ENCODE measurements at regions not wholly inside any gene's neighbourhood (a gene's known extent, or its start where the extent isn't known, plus 50 kb on each side); places are given as distances from the start of the nearest gene placed in this dataset.

DNA sequence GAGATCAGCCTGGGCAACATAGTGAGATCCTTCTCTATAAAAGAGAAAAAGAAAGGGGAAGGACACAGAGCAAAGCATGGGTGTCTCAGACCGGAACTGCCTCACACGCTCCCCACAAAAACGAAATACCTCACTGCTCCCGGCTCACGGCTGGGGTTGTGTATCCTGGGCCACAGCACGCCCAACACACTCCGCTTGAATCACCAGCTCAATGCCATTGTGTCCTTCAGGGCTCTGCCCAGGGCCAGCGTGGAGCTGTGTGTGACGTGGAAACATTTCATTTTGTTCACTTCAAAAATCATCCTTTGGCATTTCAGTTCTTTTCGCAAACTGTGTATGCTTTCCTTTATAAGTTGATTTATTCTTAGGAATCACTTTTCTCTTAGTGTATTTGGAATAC is 279.5 kb downstream of the IRX1 start:
- no peak overlapping the region for H3K27ac ChIP-seq (ENCODE audit: low read length)
- H3K9me3 ChIP-seq (ENCODE audit: control insufficient read depth, insufficient read depth, low read length) = no peaks in the 10 kb centered on the region; the same call in 1 of the 2 replicates
- H3K4me1 ChIP-seq (ENCODE audit: control insufficient read depth, insufficient read depth, low read length) = peaks cover 2% of the 10 kb centered on the region; the same call in 1 of the 2 replicates
- H3K27me3 ChIP-seq (ENCODE audit: control insufficient read depth, insufficient read depth, low read length) = no peaks in the 10 kb centered on the region
- no CpG with 5 or more reads among the region's 10 CpGs for WGBS (ENCODE audit: insufficient coverage, insufficient read length)
- H3K4me3 ChIP-seq (ENCODE audit: low read length) = no peak overlapping the region
- no peak for DNase-seq (ENCODE audit: low read depth, low spot score)
- H3K36me3 ChIP-seq (ENCODE audit: control insufficient read depth, insufficient read depth, low read length) = no peaks in the 10 kb centered on the region

DNA sequence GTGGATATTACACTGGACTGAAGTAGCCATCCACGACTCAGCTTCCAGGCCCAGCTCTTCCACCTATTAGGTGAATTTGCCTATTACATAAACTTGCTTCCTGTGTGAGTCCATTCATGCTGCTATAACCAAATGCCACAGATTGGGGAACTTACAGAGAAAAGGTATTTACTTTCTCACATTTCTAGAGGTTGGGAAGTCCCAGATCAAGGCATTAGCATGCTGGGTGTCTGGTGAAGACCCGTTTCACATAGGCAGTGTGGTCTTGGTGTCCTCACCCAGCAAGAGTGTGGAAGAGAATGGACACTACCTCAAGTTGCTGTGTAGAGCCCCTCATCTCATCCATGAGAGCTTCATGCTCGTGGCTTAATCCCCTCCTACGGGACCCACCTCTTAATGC is 282.6 kb downstream of the IRX1 start:
- H3K27ac ChIP-seq (ENCODE audit: low read length) = no peak overlapping the region
- H3K4me1 ChIP-seq (ENCODE audit: control insufficient read depth, insufficient read depth, low read length) = no peaks in the 10 kb centered on the region
- no peak for DNase-seq (ENCODE audit: low read depth, low spot score)
- H3K9me3 ChIP-seq (ENCODE audit: control insufficient read depth, insufficient read depth, low read length) = no peaks in the 10 kb centered on the region
- WGBS (ENCODE audit: insufficient coverage, insufficient read length) = no CpG with 5 or more reads among the region's 4 CpGs
- H3K4me3 ChIP-seq (ENCODE audit: low read length) = no peak overlapping the region
- H3K36me3 ChIP-seq (ENCODE audit: control insufficient read depth, insufficient read depth, low read length) = no peaks in the 10 kb centered on the region
- H3K27me3 ChIP-seq (ENCODE audit: control insufficient read depth, insufficient read depth, low read length) = no peaks in the 10 kb centered on the region

DNA sequence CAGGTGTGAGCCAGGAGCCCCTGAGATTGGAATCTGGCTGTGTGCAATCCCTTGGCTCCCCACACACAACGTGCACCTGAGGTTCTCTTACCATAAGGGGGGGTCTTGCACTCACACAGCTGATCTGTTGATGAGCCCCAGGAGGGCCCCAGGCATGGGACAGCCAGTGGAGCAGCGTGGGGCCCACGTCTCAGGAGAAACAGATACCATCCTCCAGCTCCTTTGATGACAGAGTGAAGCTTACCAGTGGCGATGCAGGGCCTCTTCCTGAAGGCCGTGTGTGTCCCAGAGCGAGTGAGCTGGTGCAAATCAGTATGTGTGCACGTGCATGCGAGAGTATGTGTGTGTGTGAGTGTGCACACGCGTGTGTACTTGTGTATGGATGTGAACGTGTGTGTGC is 287.4 kb downstream of the IRX1 start:
- H3K27me3 ChIP-seq (ENCODE audit: control insufficient read depth, insufficient read depth, low read length) = no peaks in the 10 kb centered on the region
- no peak for DNase-seq (ENCODE audit: low read depth, low spot score)
- H3K27ac ChIP-seq (ENCODE audit: low read length) = no peak overlapping the region
- no peaks in the 10 kb centered on the region for H3K9me3 ChIP-seq (ENCODE audit: control insufficient read depth, insufficient read depth, low read length)
- H3K4me3 ChIP-seq (ENCODE audit: low read length) = no peak overlapping the region
- H3K4me1 ChIP-seq (ENCODE audit: control insufficient read depth, insufficient read depth, low read length) = no peaks in the 10 kb centered on the region
- WGBS (ENCODE audit: insufficient coverage, insufficient read length) = 100% methylated on average over 1 of the region's 11 CpGs
- H3K36me3 ChIP-seq (ENCODE audit: control insufficient read depth, insufficient read depth, low read length) = no peaks in the 10 kb centered on the region

DNA sequence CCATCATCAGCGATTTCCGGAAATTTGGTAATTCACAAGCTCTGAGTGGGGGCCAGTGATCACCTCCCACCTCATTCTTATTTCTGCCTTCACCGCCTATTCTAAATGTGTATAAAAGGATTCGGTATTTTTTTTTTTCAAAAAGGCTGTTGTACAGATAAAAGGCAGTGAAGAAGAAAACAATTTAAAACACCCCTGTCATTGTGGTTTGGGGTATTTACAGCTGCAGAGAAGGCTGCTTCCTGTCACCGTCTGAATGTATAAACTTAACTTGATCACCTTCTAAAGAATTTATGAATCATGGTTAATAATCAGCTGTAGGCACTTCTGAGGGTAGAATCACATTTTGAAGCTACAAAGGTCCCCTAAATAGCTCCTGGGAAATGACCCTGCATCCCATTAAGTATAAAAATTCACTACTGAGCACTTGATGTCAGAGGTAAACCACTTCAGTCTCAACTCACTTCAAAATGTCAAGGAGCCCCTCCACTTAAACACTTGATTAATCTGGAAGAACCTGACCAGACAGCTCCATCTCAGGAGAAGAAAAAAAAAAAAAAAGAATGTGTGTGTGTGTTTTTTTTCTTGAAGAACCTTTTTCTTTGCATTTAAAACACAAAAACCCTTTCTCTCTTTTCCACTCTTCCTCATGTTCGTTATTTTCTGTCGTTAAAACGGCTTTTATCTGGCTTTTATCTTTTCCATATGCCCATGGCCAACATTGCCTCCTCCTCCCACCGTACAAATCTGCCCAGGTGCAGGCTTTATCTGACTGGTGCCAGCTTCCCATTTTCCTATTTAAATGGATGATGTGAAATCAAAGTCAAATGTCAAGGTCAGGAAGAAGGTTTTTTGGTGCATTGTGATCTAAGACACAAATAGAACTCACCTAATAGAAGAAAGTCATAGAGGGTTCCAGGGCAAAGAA is 291.2 kb downstream of the IRX1 start:
- Histone ChIP-seq H3K27me3 (ENCODE audit: control insufficient read depth, insufficient read depth, low read length) (no peaks in the 10 kb centered on the region), H3K4me3 (ENCODE audit: low read length) (no peak overlapping the region), H3K4me1 (ENCODE audit: control insufficient read depth, insufficient read depth, low read length) (no peaks in the 10 kb centered on the region), H3K27ac (ENCODE audit: low read length) (no peak overlapping the region), H3K9me3 (ENCODE audit: control insufficient read depth, insufficient read depth, low read length) (no peaks in the 10 kb centered on the region), H3K36me3 (ENCODE audit: control insufficient read depth, insufficient read depth, low read length) (no peaks in the 10 kb centered on the region)
- DNase-seq (ENCODE audit: low read depth, low spot score) = no peak
- whole genome bisulfite sequencing (ENCODE audit: insufficient coverage, insufficient read length) = no CpG with 5 or more reads among the region's 9 CpGs

DNA sequence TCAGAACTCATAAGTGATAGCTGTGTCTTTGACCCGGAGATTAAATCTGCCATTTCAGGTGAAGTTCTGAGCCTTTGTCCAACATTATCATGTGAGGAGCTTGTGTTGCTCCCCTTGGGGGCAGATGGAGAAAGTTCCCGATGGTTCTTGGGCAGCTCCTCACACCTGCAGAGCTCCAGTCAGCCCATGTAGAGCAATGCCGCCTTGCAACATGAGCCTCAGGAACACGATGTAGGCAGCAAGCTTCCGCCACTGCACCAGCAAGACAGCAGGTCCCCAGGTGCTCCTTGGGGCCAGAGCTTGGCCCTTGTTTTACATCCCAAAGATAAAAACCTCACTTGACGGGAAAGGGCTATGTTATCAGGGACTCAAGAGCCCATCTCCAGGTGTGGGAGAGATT is 292.7 kb downstream of the IRX1 start:
- Histone ChIP-seq H3K27ac (ENCODE audit: low read length) (no peak overlapping the region), H3K36me3 (ENCODE audit: control insufficient read depth, insufficient read depth, low read length) (no peaks in the 10 kb centered on the region; the same call in 1 of the 2 replicates), H3K4me1 (ENCODE audit: control insufficient read depth, insufficient read depth, low read length) (no peaks in the 10 kb centered on the region), H3K4me3 (ENCODE audit: low read length) (no peak overlapping the region), H3K9me3 (ENCODE audit: control insufficient read depth, insufficient read depth, low read length) (no peaks in the 10 kb centered on the region), H3K27me3 (ENCODE audit: control insufficient read depth, insufficient read depth, low read length) (no peaks in the 10 kb centered on the region)
- no peak for DNase-seq (ENCODE audit: low read depth, low spot score)
- WGBS (ENCODE audit: insufficient coverage, insufficient read length) = no CpG with 5 or more reads among the region's 6 CpGs

DNA sequence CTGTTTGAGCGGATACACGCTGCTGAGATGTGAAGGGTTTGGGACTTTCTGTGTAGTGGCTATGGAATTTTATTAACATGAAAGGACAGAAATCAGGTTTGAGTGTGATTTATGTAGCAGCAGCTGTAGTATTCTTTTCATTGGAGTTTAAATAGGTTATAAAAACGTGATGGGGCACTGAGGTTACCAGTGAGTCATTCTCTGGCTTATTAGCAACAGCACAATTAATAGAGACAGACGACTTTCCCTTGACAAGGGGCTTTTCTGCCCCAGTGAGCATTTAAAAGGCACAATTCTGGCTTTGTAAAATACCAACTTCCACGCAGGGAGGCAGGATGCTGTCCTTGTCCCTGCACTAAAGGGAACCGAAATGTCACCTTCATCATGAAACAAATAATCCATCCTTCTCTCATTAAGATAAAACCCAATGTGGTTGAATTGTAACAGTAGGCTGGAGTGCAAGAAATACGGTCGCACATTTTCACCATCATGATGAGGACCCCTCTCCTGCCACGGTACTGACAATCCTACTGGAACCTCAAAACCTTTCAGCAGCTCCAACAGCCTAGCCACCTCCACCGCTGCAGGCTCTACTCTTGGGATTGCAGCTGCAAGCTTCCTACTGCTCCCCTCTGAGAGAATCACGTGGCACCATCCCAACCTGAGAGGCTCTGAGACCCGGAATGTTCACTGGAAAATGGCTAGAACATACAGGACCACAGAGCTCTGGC is 293.9 kb downstream of the IRX1 start:
- Histone ChIP-seq H3K36me3 (ENCODE audit: control insufficient read depth, insufficient read depth, low read length) (no peaks in the 10 kb centered on the region; the same call in 1 of the 2 replicates), H3K27me3 (ENCODE audit: control insufficient read depth, insufficient read depth, low read length) (no peaks in the 10 kb centered on the region), H3K4me1 (ENCODE audit: control insufficient read depth, insufficient read depth, low read length) (no peaks in the 10 kb centered on the region), H3K4me3 (ENCODE audit: low read length) (no peak overlapping the region), H3K27ac (ENCODE audit: low read length) (no peak overlapping the region), H3K9me3 (ENCODE audit: control insufficient read depth, insufficient read depth, low read length) (no peaks in the 10 kb centered on the region)
- WGBS (ENCODE audit: insufficient coverage, insufficient read length) = no CpG with 5 or more reads among the region's 12 CpGs
- DNase-seq (ENCODE audit: low read depth, low spot score) = no peak

DNA sequence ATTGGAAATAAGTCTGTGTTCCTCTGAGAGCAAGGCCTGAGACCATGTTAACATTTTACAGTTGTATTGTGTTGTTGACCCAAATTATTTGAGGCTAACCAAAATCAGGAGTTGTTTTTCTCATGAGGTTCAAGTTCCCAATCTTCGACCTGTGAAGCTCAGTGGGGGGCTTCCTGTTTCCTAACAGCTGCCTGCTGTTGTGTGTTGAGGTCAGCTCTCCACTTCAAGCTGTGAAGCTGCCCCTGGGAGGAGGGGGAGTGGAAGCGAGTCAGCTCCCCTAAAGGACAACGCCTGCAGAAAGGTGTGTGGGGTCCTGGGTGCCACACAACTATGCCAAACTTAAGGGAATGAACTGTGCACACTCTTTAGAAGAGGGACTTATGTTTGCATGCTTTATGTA is 295.5 kb downstream of the IRX1 start:
- Histone ChIP-seq H3K9me3 (ENCODE audit: control insufficient read depth, insufficient read depth, low read length) (no peaks in the 10 kb centered on the region), H3K36me3 (ENCODE audit: control insufficient read depth, insufficient read depth, low read length) (no peaks in the 10 kb centered on the region; the same call in 1 of the 2 replicates), H3K27me3 (ENCODE audit: control insufficient read depth, insufficient read depth, low read length) (no peaks in the 10 kb centered on the region), H3K4me1 (ENCODE audit: control insufficient read depth, insufficient read depth, low read length) (no peaks in the 10 kb centered on the region), H3K27ac (ENCODE audit: low read length) (no peak overlapping the region), H3K4me3 (ENCODE audit: low read length) (no peak overlapping the region)
- DNase-seq (ENCODE audit: low read depth, low spot score) = peak; percentile 7
- no CpG with 5 or more reads among the region's 3 CpGs for WGBS (ENCODE audit: insufficient coverage, insufficient read length)

DNA sequence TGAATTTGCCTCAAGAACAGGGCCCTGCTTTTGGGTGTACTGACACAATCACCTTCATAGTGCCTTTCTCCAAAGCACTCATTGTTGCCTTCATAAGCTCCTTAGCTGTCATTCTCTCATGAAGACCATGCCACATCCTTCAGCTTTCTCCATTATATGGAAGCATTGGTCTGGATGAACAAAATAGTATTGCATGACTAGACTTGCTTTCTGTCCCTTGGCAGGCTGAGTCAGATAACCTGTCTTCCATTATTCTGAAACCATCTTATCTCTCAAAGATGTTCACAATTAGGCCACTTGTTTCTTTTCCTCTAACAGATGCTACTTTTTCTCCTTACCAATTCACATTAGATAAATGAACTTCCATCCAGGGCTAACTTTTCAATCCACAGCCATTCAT is 297.9 kb downstream of the IRX1 start:
- Histone ChIP-seq H3K4me3 (ENCODE audit: low read length) (no peak overlapping the region), H3K9me3 (ENCODE audit: control insufficient read depth, insufficient read depth, low read length) (no peaks in the 10 kb centered on the region), H3K4me1 (ENCODE audit: control insufficient read depth, insufficient read depth, low read length) (no peaks in the 10 kb centered on the region), H3K27me3 (ENCODE audit: control insufficient read depth, insufficient read depth, low read length) (no peaks in the 10 kb centered on the region), H3K36me3 (ENCODE audit: control insufficient read depth, insufficient read depth, low read length) (no peaks in the 10 kb centered on the region; the same call in 1 of the 2 replicates), H3K27ac (ENCODE audit: low read length) (no peak overlapping the region)
- DNase-seq (ENCODE audit: low read depth, low spot score) = no peak

DNA sequence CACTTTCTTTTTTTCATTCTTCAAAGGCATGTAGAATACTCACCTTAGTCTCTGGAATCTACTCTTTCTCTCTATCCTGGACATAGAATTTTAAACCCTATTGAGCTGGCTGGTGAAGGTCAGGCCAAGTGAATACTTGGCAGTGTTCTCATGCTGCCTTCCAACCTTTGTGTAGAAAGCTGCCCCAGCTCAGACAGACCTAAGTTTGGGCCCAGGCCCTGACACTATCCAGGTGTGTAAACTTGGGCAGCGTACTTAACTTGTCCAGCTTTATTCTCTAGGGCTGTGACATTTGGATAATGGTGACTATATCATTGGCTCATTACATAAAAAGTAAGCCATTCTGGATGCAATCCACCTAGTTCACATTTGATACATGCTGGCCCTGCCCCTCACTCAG is 298.3 kb downstream of the IRX1 start:
- WGBS (ENCODE audit: insufficient coverage, insufficient read length) = no CpG with 5 or more reads among the region's 1 CpG
- Histone ChIP-seq H3K4me3 (ENCODE audit: low read length) (no peak overlapping the region), H3K36me3 (ENCODE audit: control insufficient read depth, insufficient read depth, low read length) (no peaks in the 10 kb centered on the region; the same call in 1 of the 2 replicates), H3K9me3 (ENCODE audit: control insufficient read depth, insufficient read depth, low read length) (no peaks in the 10 kb centered on the region), H3K27ac (ENCODE audit: low read length) (no peak overlapping the region), H3K4me1 (ENCODE audit: control insufficient read depth, insufficient read depth, low read length) (no peaks in the 10 kb centered on the region), H3K27me3 (ENCODE audit: control insufficient read depth, insufficient read depth, low read length) (no peaks in the 10 kb centered on the region)
- DNase-seq (ENCODE audit: low read depth, low spot score) = no peak

DNA sequence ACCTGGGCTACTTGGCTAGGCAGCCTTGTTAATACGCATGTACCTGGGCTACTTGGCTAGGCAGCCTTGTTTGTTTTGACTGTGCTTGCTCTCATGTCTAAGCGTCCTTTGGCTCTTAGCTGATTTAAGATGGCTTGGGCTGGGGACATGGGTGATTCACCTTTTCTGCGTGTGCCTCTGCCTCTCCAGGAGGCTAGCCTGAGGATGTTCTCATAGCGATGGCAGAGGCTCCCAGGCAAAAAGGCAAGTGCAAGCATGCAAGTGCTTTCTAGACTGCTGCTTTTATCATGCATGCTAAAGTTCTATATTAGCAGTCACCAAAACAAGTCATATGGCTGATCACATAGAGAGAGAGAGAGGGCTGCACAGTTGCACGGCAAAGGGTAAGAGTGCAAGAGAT is 300.5 kb downstream of the IRX1 start:
- Histone ChIP-seq H3K4me1 (ENCODE audit: control insufficient read depth, insufficient read depth, low read length) (no peaks in the 10 kb centered on the region), H3K27me3 (ENCODE audit: control insufficient read depth, insufficient read depth, low read length) (no peaks in the 10 kb centered on the region), H3K27ac (ENCODE audit: low read length) (no peak overlapping the region), H3K36me3 (ENCODE audit: control insufficient read depth, insufficient read depth, low read length) (no peaks in the 10 kb centered on the region; the same call in 1 of the 2 replicates), H3K4me3 (ENCODE audit: low read length) (no peak overlapping the region), H3K9me3 (ENCODE audit: control insufficient read depth, insufficient read depth, low read length) (no peaks in the 10 kb centered on the region)
- no CpG with 5 or more reads among the region's 5 CpGs for WGBS (ENCODE audit: insufficient coverage, insufficient read length)
- no peak for DNase-seq (ENCODE audit: low read depth, low spot score)

Measured in iPS DF 6.9 (cell line).